ENCODE measurements at regions not wholly inside any gene's neighbourhood (a gene's known extent, or its start where the extent isn't known, plus 50 kb on each side); places are given as distances from the start of the nearest gene placed in this dataset.

DNA sequence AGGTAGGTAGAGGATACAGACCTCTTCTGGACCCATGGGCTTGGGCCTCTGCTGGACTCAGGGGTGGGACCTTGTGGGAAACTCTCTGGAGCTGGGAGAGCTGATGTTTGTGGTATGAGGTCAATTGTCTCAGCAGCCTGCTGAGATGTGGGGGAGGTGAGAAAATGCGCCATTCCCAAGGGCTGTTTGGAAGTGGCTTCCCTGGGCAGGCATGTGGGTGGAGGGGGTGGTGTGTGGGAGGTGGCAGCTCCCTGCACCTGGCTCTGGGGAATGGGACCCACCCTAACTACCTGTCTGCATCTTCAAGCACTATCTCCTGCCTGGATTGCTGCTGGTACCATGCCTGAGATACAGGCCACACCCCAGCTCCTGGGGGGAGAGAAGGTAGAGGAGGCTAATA is 97.4 kb upstream of the THY1 start:
- H3K27ac Mint-ChIP-seq: no peak overlapping the region
- no peak for DNase-seq
- no peaks in the 10 kb centered on the region for H3K9me3 Mint-ChIP-seq
- no peak overlapping the region for H3K4me3 Mint-ChIP-seq
- peaks cover 17% of the 10 kb centered on the region for H3K27me3 Mint-ChIP-seq
- no peaks in the 10 kb centered on the region for H3K4me1 Mint-ChIP-seq (ENCODE audit: low read depth)
- H3K36me3 Mint-ChIP-seq (ENCODE audit: low read depth): no peaks in the 10 kb centered on the region

DNA sequence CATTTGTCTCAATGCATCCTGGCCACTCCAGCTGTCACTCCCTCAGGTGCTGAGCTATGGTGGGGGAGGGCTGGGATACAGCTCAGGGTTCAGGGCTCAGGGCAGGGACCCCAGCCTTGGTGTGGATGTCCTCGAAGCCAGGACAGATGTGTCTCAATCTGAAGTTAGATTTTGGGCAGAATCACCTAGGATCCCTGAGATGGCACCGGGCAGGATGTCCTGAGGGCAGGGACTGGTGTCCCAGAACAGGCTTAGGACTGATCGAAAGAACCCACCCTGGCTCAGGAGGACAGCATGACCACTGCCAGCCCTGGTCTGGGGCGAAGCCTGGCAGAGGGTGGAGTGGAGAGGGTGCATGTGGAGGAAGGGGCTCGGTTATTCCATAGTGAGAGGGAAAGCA is 96.8 kb upstream of the THY1 start:
- Mint-ChIP-seq H3K4me1 (ENCODE audit: low read depth) (no peaks in the 10 kb centered on the region), H3K4me3 (no peak overlapping the region), H3K36me3 (ENCODE audit: low read depth) (no peaks in the 10 kb centered on the region), H3K27ac (no peak overlapping the region), H3K9me3 (no peaks in the 10 kb centered on the region), H3K27me3 (peaks cover 21% of the 10 kb centered on the region)
- DNase-seq: no peak

DNA sequence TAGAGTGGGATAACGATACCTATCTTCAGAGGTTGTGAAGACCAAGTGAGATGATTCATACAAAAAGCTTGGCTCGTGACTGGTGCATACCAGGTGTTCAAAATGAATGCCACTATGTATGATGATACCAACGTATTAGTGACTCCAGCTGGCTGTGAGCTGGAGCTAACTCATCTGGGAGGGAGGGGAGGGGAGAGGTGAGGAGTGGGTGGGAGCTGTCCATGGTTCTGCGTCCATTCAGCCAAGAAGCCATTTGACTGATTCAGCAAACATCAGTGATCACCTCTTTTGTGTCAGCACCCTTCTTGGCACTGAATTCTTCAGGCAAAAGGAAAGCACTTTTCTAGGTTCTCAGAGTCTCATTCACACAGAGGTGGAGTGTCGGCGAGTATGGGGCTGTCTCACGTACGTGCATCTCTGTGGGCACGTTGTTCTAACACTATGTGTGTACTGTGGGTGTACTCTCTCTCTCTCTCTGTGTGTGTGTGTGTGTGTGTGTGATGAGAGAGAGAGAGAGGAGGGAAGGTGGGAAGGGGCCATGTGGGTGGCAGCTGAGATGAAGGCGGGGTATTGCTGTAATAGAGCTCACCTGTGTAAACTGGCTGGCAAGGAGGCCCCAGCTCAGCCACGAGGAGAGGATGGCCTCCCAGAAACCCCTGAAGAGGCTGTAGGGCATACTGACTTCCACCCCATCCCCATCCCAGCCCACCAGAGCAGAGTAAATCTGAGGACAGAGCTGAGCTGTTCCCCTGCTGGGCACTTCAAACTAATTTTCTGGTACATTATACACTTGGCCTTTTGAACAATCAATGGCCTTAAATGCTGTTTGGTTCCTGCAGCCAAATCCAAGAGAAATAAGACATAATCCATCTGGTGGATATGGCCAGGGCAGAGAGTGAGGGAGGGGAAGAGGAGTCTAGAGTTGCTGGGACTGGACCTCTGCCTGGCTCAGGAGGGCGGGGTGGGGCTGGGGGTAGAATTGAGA is 96.1 kb upstream of the THY1 start:
- Mint-ChIP-seq H3K36me3 (ENCODE audit: low read depth) (no peaks in the 10 kb centered on the region), H3K4me3 (no peak overlapping the region), H3K27ac (no peak overlapping the region), H3K4me1 (ENCODE audit: low read depth) (no peaks in the 10 kb centered on the region), H3K27me3 (peaks cover 22% of the 10 kb centered on the region), H3K9me3 (no peaks in the 10 kb centered on the region)
- DNase-seq: no peak

DNA sequence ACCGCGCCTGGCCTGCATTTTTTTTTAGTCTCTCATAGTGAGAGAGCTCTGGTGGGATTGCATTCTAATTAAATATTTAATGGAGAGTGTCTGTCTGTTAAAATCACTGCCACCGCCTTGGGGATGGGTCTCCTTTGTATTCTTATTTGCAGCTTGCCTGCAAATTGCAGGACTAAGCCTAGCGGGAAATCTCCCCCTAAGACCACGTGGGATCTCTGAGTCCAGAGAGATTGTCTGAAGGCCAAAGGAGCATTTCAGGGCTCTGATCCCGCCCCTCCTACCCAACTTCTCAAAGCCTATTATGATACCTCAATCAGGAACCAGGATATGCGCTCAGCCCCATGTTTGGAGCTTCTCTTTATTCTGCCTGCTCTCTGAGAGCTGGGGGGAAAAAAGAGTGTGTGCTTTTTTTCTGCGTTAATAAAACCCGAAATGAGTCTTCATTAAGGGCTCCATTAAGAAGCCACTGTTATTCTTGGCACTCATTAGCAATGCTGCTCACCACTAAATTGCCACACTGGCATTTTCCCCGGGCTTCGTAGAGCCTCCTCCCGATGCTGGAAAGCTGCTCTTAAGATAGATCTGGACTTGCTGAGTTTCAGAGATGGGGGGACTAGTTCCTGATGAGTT is 92.9 kb upstream of the THY1 start:
- Mint-ChIP-seq H3K4me1 (ENCODE audit: low read depth) (no peaks in the 10 kb centered on the region), H3K9me3 (no peaks in the 10 kb centered on the region), H3K4me3 (no peak overlapping the region), H3K27ac (no peak overlapping the region), H3K27me3 (peaks cover 37% of the 10 kb centered on the region), H3K36me3 (ENCODE audit: low read depth) (no peaks in the 10 kb centered on the region)
- no peak for DNase-seq

DNA sequence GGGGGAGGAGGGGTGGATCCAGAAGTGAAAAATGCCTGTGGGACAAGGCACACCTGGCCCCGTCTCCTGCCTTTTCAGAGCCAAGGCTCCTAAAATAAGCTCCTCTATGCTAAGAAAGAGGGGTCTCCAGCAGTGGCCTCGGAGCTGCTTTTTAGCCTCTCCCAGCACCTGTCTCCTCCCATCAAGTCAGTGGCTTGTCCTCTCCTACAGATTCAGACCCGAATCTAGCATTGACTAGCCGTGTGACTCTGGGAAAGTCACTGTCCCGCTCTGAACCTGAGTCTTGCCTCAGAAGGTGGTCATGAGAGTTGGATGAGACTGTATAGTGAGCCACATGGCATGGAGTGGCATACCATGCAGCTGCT is 90.8 kb upstream of the THY1 start:
- H3K27ac Mint-ChIP-seq: no peak overlapping the region
- no peaks in the 10 kb centered on the region for H3K36me3 Mint-ChIP-seq (ENCODE audit: low read depth)
- no peaks in the 10 kb centered on the region for H3K9me3 Mint-ChIP-seq
- peaks cover 31% of the 10 kb centered on the region for H3K27me3 Mint-ChIP-seq
- no peak overlapping the region for H3K4me3 Mint-ChIP-seq
- peaks cover 16% of the 10 kb centered on the region for H3K4me1 Mint-ChIP-seq (ENCODE audit: low read depth)
- no peak for DNase-seq

DNA sequence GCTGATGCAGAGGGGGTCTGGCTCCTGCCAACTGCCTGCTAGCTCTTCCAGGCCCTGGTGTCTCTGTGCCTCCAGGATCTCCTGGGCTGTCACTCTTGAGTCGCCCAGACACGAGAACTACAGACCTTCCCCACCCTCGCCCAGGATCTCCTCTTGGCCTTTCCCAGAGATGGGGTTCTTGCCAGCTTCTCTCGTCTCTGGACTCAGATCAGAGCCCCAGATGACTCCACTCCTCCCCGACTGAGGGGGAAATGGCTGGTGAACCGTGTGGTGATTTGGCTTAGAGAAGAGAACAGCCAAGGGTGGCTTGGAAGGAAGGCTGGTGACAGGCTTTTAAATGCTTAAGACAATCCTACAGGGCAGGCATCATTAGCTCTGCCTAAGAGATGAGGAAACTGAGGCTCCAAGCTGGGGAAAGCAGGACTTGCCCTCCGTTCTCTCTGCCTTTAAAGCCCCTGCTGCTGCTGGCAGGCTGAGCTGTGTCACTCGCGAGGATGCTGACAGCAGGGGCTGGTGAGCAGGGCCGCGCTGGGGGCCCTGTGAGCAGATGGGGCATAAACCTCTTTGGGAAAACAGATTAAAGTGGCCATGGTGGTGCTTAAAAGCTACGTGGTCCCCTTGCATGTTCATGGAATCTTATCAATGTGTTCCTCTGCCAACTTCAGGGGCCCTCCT is 90.3 kb upstream of the THY1 start:
- Mint-ChIP-seq H3K9me3 (no peaks in the 10 kb centered on the region), H3K27me3 (peaks cover 27% of the 10 kb centered on the region)

DNA sequence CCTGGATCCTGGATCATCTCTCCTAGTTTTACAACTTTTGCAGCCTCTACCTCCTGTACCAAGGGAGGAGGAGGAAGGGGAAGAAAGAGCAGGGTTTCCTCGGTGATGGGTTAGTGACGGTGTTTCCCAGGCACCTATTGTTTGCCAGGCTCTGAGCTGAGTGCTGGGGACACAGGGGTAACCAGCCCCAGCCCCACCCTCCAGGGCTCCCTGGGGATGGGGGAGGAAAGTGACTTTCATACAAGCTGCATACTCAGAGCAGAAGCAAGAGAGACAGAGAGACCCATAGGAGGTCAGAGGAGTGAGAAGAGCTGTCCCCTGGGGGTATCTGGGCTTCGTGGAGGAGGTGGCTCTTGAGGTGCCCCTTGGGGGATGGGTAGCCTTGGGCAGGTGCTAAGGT is 89.4 kb upstream of the THY1 start:
- H3K27ac Mint-ChIP-seq: no peak overlapping the region

More for the DNA sequence above, 90.3 kb upstream of the THY1 start:
- Mint-ChIP-seq H3K4me3 (no peak overlapping the region), H3K4me1 (ENCODE audit: low read depth) (peaks cover 16% of the 10 kb centered on the region), H3K36me3 (ENCODE audit: low read depth) (no peaks in the 10 kb centered on the region), H3K27ac (no peak overlapping the region)
- no peak for DNase-seq

DNA sequence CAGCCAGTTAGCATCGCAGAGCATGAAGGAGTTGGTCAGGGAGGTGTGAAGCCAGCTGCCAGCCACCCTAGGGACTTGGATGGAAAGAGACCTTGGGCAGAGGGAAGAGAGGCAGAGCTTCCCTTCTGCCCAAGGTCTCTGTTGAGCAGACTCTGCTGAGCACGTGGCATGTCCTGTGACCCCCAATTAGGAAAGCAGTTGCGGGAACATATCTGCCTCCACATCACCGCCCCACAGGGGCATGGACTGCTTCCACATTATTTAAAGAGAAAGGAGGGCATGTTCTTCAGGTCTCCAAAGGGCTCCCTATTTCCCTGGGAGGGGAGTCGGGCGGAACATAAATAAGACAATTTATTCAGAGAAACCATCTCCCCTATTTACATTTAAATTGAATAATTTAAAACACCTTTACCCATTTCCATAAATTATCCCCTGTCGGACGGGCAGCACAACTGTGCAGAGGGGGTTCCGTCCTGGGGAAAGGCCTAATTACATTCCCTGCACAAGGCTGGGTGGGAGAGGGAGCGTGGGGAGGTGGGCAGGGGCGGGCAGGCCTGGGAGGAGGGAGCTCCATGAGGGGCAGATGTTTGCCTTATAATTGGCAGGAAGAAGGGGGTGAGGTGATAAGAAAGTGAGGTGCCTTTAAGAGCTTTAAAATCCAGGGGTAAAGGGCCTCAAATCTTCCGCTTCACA is 88.8 kb upstream of the THY1 start:
- no peak for DNase-seq
- H3K27ac Mint-ChIP-seq: no peak overlapping the region
- no peak overlapping the region for H3K4me3 Mint-ChIP-seq
- peaks cover 23% of the 10 kb centered on the region for H3K27me3 Mint-ChIP-seq
- peaks cover 16% of the 10 kb centered on the region for H3K4me1 Mint-ChIP-seq (ENCODE audit: low read depth)
- H3K36me3 Mint-ChIP-seq (ENCODE audit: low read depth): no peaks in the 10 kb centered on the region
- H3K9me3 Mint-ChIP-seq: no peaks in the 10 kb centered on the region

More for the DNA sequence above, 89.4 kb upstream of the THY1 start:
- peaks cover 23% of the 10 kb centered on the region for H3K27me3 Mint-ChIP-seq
- no peak overlapping the region for H3K4me3 Mint-ChIP-seq
- no peaks in the 10 kb centered on the region for H3K9me3 Mint-ChIP-seq
- H3K36me3 Mint-ChIP-seq (ENCODE audit: low read depth): no peaks in the 10 kb centered on the region
- peaks cover 16% of the 10 kb centered on the region for H3K4me1 Mint-ChIP-seq (ENCODE audit: low read depth)
- no peak for DNase-seq

DNA sequence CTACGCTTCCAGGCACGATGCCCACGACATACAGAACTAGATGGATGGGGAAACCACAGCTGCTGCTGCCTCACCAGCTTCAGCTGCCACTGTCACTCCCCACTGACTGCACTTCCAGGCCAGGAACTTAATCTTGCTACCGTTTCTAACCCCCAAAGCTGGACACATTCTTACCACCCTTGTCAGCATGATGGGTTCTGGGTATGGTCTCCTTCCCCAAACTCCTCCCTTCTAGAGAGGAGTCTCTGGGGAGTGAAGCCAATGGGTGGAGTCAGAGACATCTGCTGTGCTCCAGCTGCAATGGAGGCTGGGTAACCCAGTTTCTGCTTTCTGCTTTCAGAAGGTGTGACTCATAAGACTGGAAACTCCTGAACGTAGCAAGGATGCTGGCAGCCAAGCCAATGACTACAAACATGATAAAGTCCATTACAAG is 87.0 kb upstream of the THY1 start:
- H3K4me1 Mint-ChIP-seq (ENCODE audit: low read depth): peaks cover 16% of the 10 kb centered on the region
- no peak overlapping the region for H3K4me3 Mint-ChIP-seq
- H3K27me3 Mint-ChIP-seq: peaks cover 34% of the 10 kb centered on the region
- H3K9me3 Mint-ChIP-seq: no peaks in the 10 kb centered on the region
- DNase-seq: no peak
- H3K36me3 Mint-ChIP-seq (ENCODE audit: low read depth): no peaks in the 10 kb centered on the region
- H3K27ac Mint-ChIP-seq: peak overlapping the region; percentile 51

DNA sequence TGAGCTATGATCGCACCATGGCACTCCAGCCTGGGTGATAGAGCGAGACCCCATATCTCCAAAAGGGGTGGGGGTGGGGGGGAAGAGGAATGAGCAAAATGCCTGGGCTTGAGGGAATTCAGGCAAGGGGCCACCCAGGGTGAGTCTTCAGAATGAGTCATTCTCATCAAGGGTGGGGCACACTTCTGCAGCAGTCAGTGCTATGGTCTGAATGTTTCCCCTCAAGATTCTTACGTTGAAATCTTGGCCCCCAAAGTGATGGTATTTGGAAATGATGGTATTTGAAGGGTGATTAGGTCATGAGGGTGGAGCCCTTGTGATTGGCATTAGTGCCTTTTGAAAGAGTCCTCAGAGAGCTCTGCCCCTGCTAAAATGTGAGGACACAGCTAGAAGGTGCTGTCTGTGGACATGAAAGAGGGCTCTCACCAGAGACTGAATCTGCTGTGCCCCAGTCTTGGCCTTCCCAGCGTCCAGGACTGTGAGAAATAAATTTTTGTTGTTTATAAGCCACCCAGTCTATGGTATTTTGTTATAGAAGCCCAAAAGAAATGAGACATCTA is 86.4 kb upstream of the THY1 start:
- DNase-seq: no peak
- no peaks in the 10 kb centered on the region for H3K36me3 Mint-ChIP-seq (ENCODE audit: low read depth)
- peak overlapping the region; percentile 51 for H3K27ac Mint-ChIP-seq
- H3K27me3 Mint-ChIP-seq: peaks cover 31% of the 10 kb centered on the region
- H3K4me3 Mint-ChIP-seq: no peak overlapping the region
- no peaks in the 10 kb centered on the region for H3K9me3 Mint-ChIP-seq
- H3K4me1 Mint-ChIP-seq (ENCODE audit: low read depth): peaks cover 16% of the 10 kb centered on the region

DNA sequence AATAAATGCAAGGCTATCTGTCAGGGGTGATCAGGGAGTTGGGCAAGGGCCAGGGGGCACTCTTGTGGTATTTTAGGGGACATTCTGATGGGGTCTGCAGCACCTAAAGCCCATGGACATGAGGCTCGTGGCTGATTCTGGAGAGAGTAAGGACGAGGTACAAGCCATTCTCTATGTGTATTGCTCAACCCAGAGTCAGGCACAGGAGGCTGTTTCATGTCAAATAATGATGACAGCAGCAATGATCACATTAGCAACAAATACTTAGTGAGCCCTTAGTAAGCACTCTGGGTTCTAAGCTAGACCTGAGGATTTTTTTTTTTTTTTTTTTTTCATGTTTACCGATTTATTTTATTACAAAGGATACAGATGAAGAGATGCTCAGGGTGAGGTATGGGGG is 83.5 kb upstream of the THY1 start:
- Mint-ChIP-seq H3K4me1 (ENCODE audit: low read depth) (peaks cover 16% of the 10 kb centered on the region), H3K27ac (no peak overlapping the region), H3K4me3 (no peak overlapping the region), H3K9me3 (no peaks in the 10 kb centered on the region), H3K36me3 (ENCODE audit: low read depth) (no peaks in the 10 kb centered on the region), H3K27me3 (peaks cover 26% of the 10 kb centered on the region)
- DNase-seq: no peak

DNA sequence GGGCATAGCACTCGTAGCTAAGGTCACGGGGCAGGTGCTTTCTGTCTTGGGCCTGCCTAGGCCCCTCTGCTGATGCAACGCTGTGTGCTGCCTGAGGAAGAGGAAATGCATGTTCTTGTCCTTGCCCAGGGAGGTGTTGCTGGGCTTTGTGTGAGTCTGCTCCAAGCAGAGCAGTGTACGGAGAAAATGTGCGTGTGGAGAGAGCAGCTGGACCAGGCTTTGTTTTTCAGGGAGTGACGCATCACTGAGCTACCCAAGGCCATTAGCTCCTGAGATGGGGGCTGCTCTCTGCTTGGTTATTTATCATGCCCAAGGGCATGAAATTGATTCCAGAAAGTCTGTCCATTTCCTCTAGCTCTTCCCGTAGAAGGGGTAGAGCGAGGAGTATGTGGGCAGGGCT is 82.9 kb upstream of the THY1 start:
- no peak overlapping the region for H3K4me3 Mint-ChIP-seq
- H3K9me3 Mint-ChIP-seq: no peaks in the 10 kb centered on the region
- no peak for DNase-seq
- H3K27me3 Mint-ChIP-seq: peaks cover 25% of the 10 kb centered on the region
- no peak overlapping the region for H3K27ac Mint-ChIP-seq
- peaks cover 16% of the 10 kb centered on the region for H3K4me1 Mint-ChIP-seq (ENCODE audit: low read depth)
- no peaks in the 10 kb centered on the region for H3K36me3 Mint-ChIP-seq (ENCODE audit: low read depth)

DNA sequence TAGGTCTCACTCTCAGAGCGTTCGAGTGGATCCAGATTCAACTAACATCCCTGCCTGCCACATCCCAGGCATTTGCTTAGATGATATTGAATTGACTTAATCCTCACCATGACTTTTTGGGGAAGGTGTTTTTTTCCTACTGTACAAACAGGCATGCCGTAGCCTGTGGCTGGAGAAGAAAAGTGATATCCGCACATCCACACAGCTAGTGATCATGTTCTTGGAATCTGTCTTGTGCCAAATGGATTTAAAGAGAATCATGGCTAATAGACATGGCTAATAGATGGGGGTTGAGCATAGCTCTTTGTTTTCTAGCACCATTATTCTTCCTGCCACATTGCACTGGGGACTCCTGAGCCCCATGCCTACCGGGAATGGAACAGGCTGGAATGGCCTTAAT is 82.1 kb upstream of the THY1 start:
- H3K9me3 Mint-ChIP-seq: no peaks in the 10 kb centered on the region
- no peak overlapping the region for H3K4me3 Mint-ChIP-seq
- H3K36me3 Mint-ChIP-seq (ENCODE audit: low read depth): no peaks in the 10 kb centered on the region
- H3K27ac Mint-ChIP-seq: no peak overlapping the region
- DNase-seq: no peak
- H3K27me3 Mint-ChIP-seq: peaks cover 25% of the 10 kb centered on the region
- peaks cover 9% of the 10 kb centered on the region for H3K4me1 Mint-ChIP-seq (ENCODE audit: low read depth)

DNA sequence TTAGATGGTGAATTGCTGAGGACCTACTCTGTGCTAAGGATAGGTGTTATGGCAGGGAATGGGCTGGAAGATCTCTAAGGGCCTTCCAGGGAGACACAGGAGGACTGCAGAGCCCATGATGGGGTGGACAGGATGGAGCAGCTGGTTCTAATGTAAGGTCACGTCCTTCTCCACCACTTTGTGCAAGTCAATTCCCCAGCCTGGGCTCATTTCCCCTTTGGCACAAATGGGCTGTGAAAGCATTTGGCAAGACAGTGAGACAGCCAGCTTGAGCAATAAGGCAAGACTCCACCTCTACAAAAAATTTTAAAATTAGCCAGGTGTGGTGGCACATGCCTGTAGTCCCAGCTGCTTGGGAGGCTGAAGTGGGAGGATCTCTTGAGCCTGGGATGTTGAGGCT is 81.4 kb upstream of the THY1 start:
- no peak overlapping the region for H3K27ac Mint-ChIP-seq
- no peaks in the 10 kb centered on the region for H3K9me3 Mint-ChIP-seq
- H3K4me1 Mint-ChIP-seq (ENCODE audit: low read depth): peaks cover 2% of the 10 kb centered on the region
- H3K27me3 Mint-ChIP-seq: peaks cover 28% of the 10 kb centered on the region
- no peak for DNase-seq
- H3K4me3 Mint-ChIP-seq: no peak overlapping the region
- H3K36me3 Mint-ChIP-seq (ENCODE audit: low read depth): no peaks in the 10 kb centered on the region

Data from activated T-cell treated with anti-CD3 and anti-CD28 coated beads, Interleukin-2, amount 50 U/mL, for 24 hours (primary cell).